ENCODE measurements at regions not wholly inside any gene's neighbourhood (a gene's known extent, or its start where the extent isn't known, plus 50 kb on each side); places are given as distances from the start of the nearest gene placed in this dataset.
"Not testable (repeated sequence)": the region's sequence is repeated elsewhere in the genome, so short reads cannot be mapped to it uniquely, and the experiment has no call there.

DNA sequence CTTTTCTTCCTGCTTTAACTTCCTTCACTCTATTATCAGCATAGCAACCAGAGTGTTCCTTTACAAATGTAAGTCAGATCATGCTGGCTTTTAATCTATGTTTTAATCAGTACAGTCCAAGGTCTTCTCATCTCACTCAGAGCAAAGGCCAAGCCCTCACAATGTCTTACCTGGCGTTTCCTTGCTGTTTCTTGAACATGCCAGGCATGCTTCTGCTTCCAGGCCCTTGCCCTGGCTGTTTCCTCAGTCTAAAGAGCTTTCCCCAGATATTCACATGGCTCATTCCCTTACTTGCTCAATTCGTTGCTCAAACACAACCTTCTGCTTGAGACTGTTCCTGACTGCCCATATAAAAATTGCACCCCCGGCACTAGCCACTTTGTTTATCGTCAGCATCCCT, 121.7 kb upstream of the GLRA1 start:
- Histone ChIP-seq H3K9ac (ENCODE audit: low read depth in 1 of 2, low read length in 2 of 2) (no peak overlapping the region), H3K27ac (ENCODE audit: low read depth in 1 of 2, low read length in 2 of 2) (no peak overlapping the region), H3K9me3 (ENCODE audit: control insufficient read depth in 4 of 4, low read length in 3 of 4) (peaks cover 0 to 4% (median 2%) of the 10 kb centered on the region in 4 donors), H3K4me1 (ENCODE audit: control insufficient read depth in 4 of 4, insufficient read depth in 4 of 4, low read length in 3 of 4) (no peaks in the 10 kb centered on the region), H3K36me3 (ENCODE audit: control insufficient read depth in 4 of 4, insufficient read depth in 3 of 4, low read depth in 1 of 4, low read length in 3 of 4) (no peaks in the 10 kb centered on the region), H3K27me3 (ENCODE audit: control insufficient read depth in 4 of 4, insufficient read depth in 4 of 4, low read length in 3 of 4) (no peaks in the 10 kb centered on the region), H3K4me3 (ENCODE audit: low read depth in 1 of 3, low read length in 3 of 3) (no peak overlapping the region)
- TF ChIP-seq TAF1 (conservative IDR thresholded peaks at IDR 0.05), result no peak
- TF ChIP-seq NR2F2 (IDR thresholded peaks at IDR 0.05), result no peak
- TF ChIP-seq YY1 (IDR thresholded peaks at IDR 0.05), result no peak
- TF ChIP-seq, protein P1, sequence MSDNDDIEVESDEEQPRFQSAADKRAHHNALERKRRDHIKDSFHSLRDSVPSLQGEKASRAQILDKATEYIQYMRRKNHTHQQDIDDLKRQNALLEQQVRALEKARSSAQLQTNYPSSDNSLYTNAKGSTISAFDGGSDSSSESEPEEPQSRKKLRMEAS (IDR thresholded peaks at IDR 0.05), result no peak
- no peak for TF ChIP-seq GABPA (IDR thresholded peaks at IDR 0.05 in 1 of 2, conservative IDR thresholded peaks at IDR 0.05 in 1 of 2)
- no peak for TF ChIP-seq FOXA2 (IDR thresholded peaks at IDR 0.05)
- no peak for DNase-seq (ENCODE audit: low spot score)
- WGBS, result 56% methylated on average over 4 of the region's 4 CpGs

DNA sequence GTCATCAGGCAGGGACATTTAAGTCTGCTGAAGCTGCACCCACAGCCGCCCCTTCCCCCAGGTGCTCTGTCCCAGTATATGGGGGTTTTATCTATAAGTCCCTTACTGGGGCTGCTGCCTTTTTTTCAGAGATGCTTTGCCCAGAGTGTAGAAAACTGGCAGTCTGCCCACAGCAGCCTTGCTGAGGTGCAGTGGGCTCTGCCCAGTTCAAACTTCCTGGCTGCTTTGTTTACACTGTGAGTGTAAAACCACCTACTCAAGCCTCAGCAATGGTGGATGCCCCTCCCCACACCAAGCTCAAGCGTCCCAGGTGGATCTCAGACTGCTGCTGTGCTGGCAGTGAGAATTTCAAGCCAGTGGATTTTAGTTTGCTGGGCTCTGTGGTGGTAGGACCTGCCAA, 114.2 kb upstream of the GLRA1 start:
- H3K4me3 ChIP-seq (ENCODE audit: low read depth in 1 of 3, low read length in 3 of 3); DNase-seq (ENCODE audit: low spot score); H3K9ac ChIP-seq (ENCODE audit: low read depth in 1 of 2, low read length in 2 of 2); H3K36me3 ChIP-seq (ENCODE audit: control insufficient read depth in 4 of 4, insufficient read depth in 3 of 4, low read depth in 1 of 4, low read length in 3 of 4); H3K27ac ChIP-seq (ENCODE audit: low read depth in 1 of 2, low read length in 2 of 2); H3K27me3 ChIP-seq (ENCODE audit: control insufficient read depth in 4 of 4, insufficient read depth in 4 of 4, low read length in 3 of 4); H3K9me3 ChIP-seq (ENCODE audit: control insufficient read depth in 4 of 4, low read length in 3 of 4); H3K4me1 ChIP-seq (ENCODE audit: control insufficient read depth in 4 of 4, insufficient read depth in 4 of 4, low read length in 3 of 4): not testable (repeated sequence)
- 47% methylated on average over 2 of the region's 2 CpGs for WGBS

DNA sequence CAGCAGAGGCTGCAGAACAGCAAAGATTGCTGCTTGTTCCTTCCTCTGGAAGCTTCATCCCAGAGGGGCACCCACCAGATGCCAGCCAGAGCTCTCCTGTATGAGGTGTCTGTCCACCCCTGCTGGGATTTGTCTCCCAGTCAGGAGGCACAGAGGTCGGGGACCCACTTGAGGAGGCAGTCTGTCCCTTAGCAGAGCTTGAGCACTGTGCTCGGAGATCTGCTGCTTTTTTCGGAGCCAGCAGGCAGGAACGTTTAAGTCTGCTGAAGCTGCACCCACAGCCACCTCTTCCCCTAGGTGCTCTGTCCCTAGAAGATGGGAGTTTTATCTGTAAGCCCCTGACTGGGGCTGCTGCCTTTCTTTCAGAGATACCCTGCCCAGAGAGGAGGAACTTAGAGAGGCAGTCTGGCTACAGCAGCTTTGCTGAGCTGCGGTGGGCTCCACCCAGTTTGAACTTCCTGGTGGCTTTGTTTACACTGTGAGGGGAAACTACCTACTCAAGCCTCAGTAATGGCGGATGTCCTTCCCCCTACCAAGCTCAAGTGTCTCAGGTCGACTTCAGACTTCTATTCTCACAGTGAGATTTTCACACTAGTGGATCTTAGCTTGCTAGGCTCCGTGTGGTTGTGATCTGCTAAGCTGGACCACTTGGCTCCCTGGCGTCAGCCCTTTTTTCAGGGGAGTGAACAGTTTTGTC, 101.8 kb upstream of the GLRA1 start:
- not testable (repeated sequence) for H3K36me3 ChIP-seq (ENCODE audit: control insufficient read depth in 4 of 4, insufficient read depth in 3 of 4, low read depth in 1 of 4, low read length in 3 of 4); H3K9me3 ChIP-seq (ENCODE audit: control insufficient read depth in 4 of 4, low read length in 3 of 4); H3K4me1 ChIP-seq (ENCODE audit: control insufficient read depth in 4 of 4, insufficient read depth in 4 of 4, low read length in 3 of 4); H3K27me3 ChIP-seq (ENCODE audit: control insufficient read depth in 4 of 4, insufficient read depth in 4 of 4, low read length in 3 of 4); H3K4me3 ChIP-seq (ENCODE audit: low read depth in 1 of 3, low read length in 3 of 3); H3K27ac ChIP-seq (ENCODE audit: low read depth in 1 of 2, low read length in 2 of 2); DNase-seq (ENCODE audit: low spot score); H3K9ac ChIP-seq (ENCODE audit: low read depth in 1 of 2, low read length in 2 of 2)
- 53% methylated on average over 9 of the region's 9 CpGs for WGBS

DNA sequence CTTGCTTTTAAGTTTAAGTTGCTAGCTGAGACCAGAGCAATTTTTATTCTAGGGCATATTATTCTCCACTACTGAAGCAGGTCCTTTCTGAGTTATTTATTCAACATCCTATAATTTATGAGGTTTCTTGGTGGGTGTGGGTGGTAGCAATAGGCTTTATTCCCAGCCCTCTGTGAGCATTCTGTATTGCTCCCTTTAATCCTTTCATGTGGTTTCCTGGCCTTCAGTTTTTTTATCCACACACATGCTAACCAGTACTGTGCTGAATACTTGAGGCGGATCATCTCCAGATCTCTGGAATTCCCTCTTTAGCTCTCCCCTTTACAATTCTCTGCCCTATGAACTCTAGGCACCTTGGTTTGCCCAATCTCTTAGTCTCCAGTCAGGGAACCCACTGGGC, 91.8 kb upstream of the GLRA1 start:
- H3K9ac ChIP-seq (ENCODE audit: low read depth in 1 of 2, low read length in 2 of 2), result no peak overlapping the region
- H3K4me3 ChIP-seq (ENCODE audit: low read depth in 1 of 3, low read length in 3 of 3), result no peak overlapping the region
- H3K9me3 ChIP-seq (ENCODE audit: control insufficient read depth in 4 of 4, low read length in 3 of 4), result peaks cover 0 to 1% (median 0%) of the 10 kb centered on the region in 4 donors
- 86% methylated on average over 1 of the region's 1 CpG for WGBS
- no peak overlapping the region for H3K27ac ChIP-seq (ENCODE audit: low read depth in 1 of 2, low read length in 2 of 2)
- DNase-seq (ENCODE audit: low spot score), result no peak
- no peaks in the 10 kb centered on the region for H3K4me1 ChIP-seq (ENCODE audit: control insufficient read depth in 4 of 4, insufficient read depth in 4 of 4, low read length in 3 of 4)
- no peaks in the 10 kb centered on the region for H3K36me3 ChIP-seq (ENCODE audit: control insufficient read depth in 4 of 4, insufficient read depth in 3 of 4, low read depth in 1 of 4, low read length in 3 of 4)
- no peaks in the 10 kb centered on the region for H3K27me3 ChIP-seq (ENCODE audit: control insufficient read depth in 4 of 4, insufficient read depth in 4 of 4, low read length in 3 of 4)
- TF ChIP-seq, protein P2, sequence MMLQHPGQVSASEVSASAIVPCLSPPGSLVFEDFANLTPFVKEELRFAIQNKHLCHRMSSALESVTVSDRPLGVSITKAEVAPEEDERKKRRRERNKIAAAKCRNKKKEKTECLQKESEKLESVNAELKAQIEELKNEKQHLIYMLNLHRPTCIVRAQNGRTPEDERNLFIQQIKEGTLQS (IDR thresholded peaks at IDR 0.05), result no peak
- no peak for TF ChIP-seq JUND (IDR thresholded peaks at IDR 0.05)
- TF ChIP-seq, protein P3, sequence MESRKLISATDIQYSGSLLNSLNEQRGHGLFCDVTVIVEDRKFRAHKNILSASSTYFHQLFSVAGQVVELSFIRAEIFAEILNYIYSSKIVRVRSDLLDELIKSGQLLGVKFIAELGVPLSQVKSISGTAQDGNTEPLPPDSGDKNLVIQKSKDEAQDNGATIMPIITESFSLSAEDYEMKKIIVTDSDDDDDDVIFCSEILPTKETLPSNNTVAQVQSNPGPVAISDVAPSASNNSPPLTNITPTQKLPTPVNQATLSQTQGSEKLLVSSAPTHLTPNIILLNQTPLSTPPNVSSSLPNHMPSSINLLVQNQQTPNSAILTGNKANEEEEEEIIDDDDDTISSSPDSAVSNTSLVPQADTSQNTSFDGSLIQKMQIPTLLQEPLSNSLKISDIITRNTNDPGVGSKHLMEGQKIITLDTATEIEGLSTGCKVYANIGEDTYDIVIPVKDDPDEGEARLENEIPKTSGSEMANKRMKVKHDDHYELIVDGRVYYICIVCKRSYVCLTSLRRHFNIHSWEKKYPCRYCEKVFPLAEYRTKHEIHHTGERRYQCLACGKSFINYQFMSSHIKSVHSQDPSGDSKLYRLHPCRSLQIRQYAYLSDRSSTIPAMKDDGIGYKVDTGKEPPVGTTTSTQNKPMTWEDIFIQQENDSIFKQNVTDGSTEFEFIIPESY (IDR thresholded peaks at IDR 0.05), result no peak
- TF ChIP-seq, protein P4, sequence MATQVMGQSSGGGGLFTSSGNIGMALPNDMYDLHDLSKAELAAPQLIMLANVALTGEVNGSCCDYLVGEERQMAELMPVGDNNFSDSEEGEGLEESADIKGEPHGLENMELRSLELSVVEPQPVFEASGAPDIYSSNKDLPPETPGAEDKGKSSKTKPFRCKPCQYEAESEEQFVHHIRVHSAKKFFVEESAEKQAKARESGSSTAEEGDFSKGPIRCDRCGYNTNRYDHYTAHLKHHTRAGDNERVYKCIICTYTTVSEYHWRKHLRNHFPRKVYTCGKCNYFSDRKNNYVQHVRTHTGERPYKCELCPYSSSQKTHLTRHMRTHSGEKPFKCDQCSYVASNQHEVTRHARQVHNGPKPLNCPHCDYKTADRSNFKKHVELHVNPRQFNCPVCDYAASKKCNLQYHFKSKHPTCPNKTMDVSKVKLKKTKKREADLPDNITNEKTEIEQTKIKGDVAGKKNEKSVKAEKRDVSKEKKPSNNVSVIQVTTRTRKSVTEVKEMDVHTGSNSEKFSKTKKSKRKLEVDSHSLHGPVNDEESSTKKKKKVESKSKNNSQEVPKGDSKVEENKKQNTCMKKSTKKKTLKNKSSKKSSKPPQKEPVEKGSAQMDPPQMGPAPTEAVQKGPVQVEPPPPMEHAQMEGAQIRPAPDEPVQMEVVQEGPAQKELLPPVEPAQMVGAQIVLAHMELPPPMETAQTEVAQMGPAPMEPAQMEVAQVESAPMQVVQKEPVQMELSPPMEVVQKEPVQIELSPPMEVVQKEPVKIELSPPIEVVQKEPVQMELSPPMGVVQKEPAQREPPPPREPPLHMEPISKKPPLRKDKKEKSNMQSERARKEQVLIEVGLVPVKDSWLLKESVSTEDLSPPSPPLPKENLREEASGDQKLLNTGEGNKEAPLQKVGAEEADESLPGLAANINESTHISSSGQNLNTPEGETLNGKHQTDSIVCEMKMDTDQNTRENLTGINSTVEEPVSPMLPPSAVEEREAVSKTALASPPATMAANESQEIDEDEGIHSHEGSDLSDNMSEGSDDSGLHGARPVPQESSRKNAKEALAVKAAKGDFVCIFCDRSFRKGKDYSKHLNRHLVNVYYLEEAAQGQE (IDR thresholded peaks at IDR 0.05), result no peak
- no peak for TF ChIP-seq GABPA (IDR thresholded peaks at IDR 0.05 in 1 of 2, conservative IDR thresholded peaks at IDR 0.05 in 1 of 2)
- no peak for TF ChIP-seq HNF4A (conservative IDR thresholded peaks at IDR 0.05)
- TF ChIP-seq, protein P1 (IDR thresholded peaks at IDR 0.05), result no peak
- no peak for TF ChIP-seq FOXA2 (IDR thresholded peaks at IDR 0.05)
- no peak for TF ChIP-seq NR2F2 (IDR thresholded peaks at IDR 0.05)
- no peak for TF ChIP-seq RXRA (IDR thresholded peaks at IDR 0.05)
- TF ChIP-seq EGR1 (IDR thresholded peaks at IDR 0.05; ENCODE audit: low read depth in 2 of 2), result no peak
- TF ChIP-seq HNF4G (IDR thresholded peaks at IDR 0.05), result no peak
- no peak for TF ChIP-seq RAD21 (IDR thresholded peaks at IDR 0.05)
- TF ChIP-seq TAF1 (conservative IDR thresholded peaks at IDR 0.05), result no peak
- TF ChIP-seq FOXA1 (IDR thresholded peaks at IDR 0.05), result no peak
- TF ChIP-seq YY1 (IDR thresholded peaks at IDR 0.05), result no peak

Data from liver (tissue), 7 donors.